Right atrium auricular region (tissue), 2 donors: ENCODE measurements at regions not wholly inside any gene's neighbourhood (a gene's known extent, or its start where the extent isn't known, plus 50 kb on each side); places are given as distances from the start of the nearest gene placed in this dataset.

Source experiments
- DNase-seq: peaks from one replicate; pipeline ENCODE4 v3.0.0-alpha.2; 2019; ENCODE audit warnings: low spot score
- H3K27ac ChIP-seq, 2 donors: fragments of 200-600 bp; sonication (generic); 1 replicate in 1 of 2; 2 replicates in 1 of 2; pipeline ENCODE4 v1.5.1; 2016 to 2019
- H3K27me3 ChIP-seq, 2 donors: fragments of 200-600 bp; sonication (generic); one replicate each; pipeline versions ENCODE4 v1.5.1 to v1.6.0; 2017 to 2019
- H3K36me3 ChIP-seq: fragments of 200-600 bp; sonication (generic); one replicate; pipeline ENCODE4 v1.5.1; 2016
- H3K4me1 ChIP-seq, 2 donors: fragments of 200-600 bp; sonication (generic); one replicate each; pipeline versions ENCODE4 v1.5.1 to v1.6.0; 2017 to 2019
- H3K4me3 ChIP-seq, 2 donors: fragments of 200-600 bp; sonication (generic); 1 replicate in 1 of 2; 2 replicates in 1 of 2; pipeline ENCODE4 v1.5.1; 2017 to 2019; ENCODE audit warnings: mild to moderate bottlenecking in 1 of 2, moderate library complexity in 1 of 2
- H3K9me3 ChIP-seq, 2 donors: fragments of 200-600 bp; sonication (generic); one replicate each; pipeline ENCODE4 v1.5.1; 2019
- TF ChIP-seq, protein P1 (sequence below), 2 donors: fragments of 200-600 bp; sonication (generic); IDR thresholded peaks; one replicate each; pipeline ENCODE4 v1.5.1; 2019; ENCODE audit warnings: antibody characterized with exemption in 2 of 2

DNA sequence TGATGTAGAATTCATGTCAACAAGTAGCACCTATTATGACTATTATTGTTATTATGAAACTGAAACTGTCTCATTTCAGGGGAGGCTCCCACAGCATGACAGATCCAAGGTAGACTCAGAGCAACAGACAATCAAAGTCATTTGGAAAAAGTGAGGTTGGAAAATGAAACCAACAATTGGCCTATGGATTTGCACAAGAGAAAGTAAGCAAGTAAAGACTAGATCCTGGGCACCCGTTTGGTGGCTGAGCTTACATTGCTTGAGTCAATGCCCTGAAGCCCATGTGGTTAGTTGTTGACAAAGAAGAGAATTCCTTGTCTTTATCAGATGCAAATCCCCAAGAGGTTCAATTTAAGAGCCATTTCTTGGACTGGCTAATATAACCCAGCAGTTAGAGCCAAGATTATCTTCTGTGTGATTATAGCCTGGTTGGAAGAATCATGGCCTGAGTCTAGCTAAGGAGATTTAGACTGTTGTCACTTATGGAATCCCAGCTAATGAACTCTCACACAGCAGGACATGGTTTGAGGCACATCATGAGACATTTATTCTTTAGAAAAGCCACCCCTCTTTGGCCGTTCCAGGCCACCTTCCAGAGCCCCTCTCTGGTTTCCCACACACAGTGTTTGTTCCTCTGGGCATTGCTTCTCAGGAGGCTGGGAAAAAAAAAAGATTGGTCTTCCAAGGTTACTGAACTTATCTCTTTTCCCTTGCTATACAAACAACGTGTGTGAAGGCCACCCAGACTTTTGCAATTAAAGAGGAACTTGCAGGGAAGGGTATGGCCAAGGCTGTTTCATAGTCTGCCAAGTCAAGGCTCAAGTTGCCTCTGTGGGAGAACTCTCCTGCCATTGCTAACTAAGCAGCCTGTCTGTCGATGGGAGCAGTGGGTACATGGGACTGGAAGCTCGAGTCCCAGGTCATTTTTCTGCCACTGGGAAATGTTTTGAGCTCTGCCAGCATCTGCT lies 399.5 kb downstream of the ENC1 start:
- TF ChIP-seq, protein P1, sequence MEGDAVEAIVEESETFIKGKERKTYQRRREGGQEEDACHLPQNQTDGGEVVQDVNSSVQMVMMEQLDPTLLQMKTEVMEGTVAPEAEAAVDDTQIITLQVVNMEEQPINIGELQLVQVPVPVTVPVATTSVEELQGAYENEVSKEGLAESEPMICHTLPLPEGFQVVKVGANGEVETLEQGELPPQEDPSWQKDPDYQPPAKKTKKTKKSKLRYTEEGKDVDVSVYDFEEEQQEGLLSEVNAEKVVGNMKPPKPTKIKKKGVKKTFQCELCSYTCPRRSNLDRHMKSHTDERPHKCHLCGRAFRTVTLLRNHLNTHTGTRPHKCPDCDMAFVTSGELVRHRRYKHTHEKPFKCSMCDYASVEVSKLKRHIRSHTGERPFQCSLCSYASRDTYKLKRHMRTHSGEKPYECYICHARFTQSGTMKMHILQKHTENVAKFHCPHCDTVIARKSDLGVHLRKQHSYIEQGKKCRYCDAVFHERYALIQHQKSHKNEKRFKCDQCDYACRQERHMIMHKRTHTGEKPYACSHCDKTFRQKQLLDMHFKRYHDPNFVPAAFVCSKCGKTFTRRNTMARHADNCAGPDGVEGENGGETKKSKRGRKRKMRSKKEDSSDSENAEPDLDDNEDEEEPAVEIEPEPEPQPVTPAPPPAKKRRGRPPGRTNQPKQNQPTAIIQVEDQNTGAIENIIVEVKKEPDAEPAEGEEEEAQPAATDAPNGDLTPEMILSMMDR (IDR thresholded peaks at IDR 0.05), result no peak
- no peaks in the 10 kb centered on the region for H3K27me3 ChIP-seq
- H3K9me3 ChIP-seq, result no peaks in the 10 kb centered on the region
- no peaks in the 10 kb centered on the region for H3K36me3 ChIP-seq
- H3K4me1 ChIP-seq, result no peaks in the 10 kb centered on the region
- no peak overlapping the region for H3K4me3 ChIP-seq
- DNase-seq, result no peak
- no peak overlapping the region for H3K27ac ChIP-seq

DNA sequence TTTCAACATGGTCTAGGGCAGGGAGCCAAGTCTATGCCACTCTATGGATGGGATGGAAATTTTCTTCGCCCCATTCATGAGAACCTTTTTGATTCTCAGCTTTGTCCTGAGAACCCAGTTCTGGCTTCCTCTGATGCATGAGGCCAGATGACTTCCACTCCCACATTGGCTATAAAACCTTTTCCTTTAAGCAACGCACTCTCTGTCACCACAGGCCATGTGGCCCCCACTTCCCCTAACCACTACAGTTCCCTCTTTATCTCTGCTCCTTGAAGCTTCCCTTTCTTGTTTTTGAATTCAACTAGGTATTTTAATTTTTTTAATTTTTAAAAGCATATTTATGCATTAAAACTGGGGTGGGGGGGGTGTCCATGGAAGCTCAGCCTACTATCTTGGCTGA lies 401.3 kb downstream of the ENC1 start:
- TF ChIP-seq, protein P1 (IDR thresholded peaks at IDR 0.05), result no peak

DNA sequence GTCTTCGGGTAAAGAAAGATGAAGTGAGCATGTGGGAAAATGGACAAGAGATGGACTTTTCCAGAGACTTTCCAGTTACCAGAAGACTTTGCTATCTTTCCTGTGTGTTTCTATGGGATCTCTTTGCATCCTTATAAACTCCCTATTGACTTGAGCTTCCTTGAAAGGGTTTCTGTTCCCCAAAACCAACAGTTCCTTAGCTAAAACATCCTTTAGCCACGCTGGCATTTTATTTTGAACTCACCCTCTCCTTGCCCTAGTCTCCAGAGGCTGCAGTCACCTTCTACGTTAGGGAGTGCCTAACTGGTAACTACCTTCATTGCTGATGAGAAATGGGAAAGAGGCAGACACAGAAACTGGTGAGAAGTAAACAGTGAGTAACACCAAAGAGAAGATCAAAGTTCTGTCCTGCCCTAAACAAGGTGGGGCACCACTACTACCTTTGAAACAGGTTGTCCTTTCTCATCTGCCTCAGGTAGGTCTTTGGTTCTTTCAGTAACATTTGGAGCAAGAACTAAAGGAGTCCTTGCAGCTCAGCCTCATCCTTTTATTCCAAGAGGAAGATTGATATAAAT lies 402.9 kb downstream of the ENC1 start:
- DNase-seq, result no peak
- Histone ChIP-seq H3K27me3 (no peaks in the 10 kb centered on the region), H3K4me1 (no peaks in the 10 kb centered on the region), H3K4me3 (no peak overlapping the region), H3K9me3 (no peaks in the 10 kb centered on the region), H3K36me3 (no peaks in the 10 kb centered on the region), H3K27ac (no peak overlapping the region)
- TF ChIP-seq, protein P1 (IDR thresholded peaks at IDR 0.05), result no peak

More for the DNA sequence above, 401.3 kb downstream of the ENC1 start:
- Histone ChIP-seq H3K4me3 (no peak overlapping the region), H3K4me1 (no peaks in the 10 kb centered on the region), H3K9me3 (no peaks in the 10 kb centered on the region), H3K36me3 (no peaks in the 10 kb centered on the region), H3K27ac (no peak overlapping the region), H3K27me3 (no peaks in the 10 kb centered on the region)
- DNase-seq, result no peak

DNA sequence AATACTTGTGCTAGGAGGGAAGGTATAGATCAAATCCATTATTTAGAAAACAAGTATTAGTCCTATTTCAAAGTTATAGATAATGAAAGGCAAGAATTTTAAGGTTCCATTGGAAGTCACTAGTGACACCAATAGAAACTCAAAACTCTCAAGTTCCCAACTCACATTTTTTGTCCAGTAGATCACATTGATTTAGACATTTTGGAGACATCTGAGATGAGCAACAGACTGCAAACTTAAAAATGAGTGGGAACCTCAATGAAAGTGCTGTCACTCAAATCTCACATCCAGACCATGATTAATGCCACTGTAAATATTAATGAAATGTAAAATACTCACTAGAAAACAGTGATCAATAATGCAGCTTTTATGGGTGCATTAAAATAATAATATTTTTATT lies 405.0 kb downstream of the ENC1 start:
- Histone ChIP-seq H3K4me1 (no peaks in the 10 kb centered on the region), H3K27me3 (no peaks in the 10 kb centered on the region), H3K9me3 (no peaks in the 10 kb centered on the region), H3K36me3 (no peaks in the 10 kb centered on the region), H3K4me3 (no peak overlapping the region), H3K27ac (no peak overlapping the region)
- no peak for DNase-seq
- TF ChIP-seq, protein P1 (IDR thresholded peaks at IDR 0.05), result no peak

DNA sequence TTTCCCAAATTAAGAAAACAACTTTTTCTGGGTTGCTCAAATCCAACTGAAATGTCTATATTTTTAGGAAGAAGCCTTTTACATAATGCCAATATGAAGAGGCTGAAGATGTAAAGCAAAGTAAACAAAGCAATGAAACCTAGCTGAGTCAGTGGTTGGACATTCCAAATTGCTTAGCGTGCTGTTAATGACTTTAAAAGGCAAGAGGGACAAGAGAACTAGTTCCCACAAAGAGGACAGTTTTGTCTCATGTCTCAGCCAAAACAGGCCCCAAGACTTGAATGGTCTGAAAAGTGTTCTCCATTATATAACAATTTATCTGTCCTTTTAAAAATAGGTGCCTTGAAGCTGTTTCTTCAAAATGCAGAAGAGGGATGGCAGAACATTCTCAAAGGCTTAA lies 407.0 kb downstream of the ENC1 start:
- H3K4me1 ChIP-seq, result no peaks in the 10 kb centered on the region
- DNase-seq, result no peak
- TF ChIP-seq, protein P1 (IDR thresholded peaks at IDR 0.05), result no peak
- H3K27ac ChIP-seq, result no peak overlapping the region
- H3K4me3 ChIP-seq, result no peak overlapping the region
- H3K36me3 ChIP-seq, result no peaks in the 10 kb centered on the region
- H3K27me3 ChIP-seq, result no peaks in the 10 kb centered on the region
- H3K9me3 ChIP-seq, result no peaks in the 10 kb centered on the region
